ENCODE measurements at regions not wholly inside any gene's neighbourhood (a gene's known extent, or its start where the extent isn't known, plus 50 kb on each side); places are given as distances from the start of the nearest gene placed in this dataset.

- H3K27me3 ChIP-seq (ENCODE audit: insufficient read depth, low read depth, low read length) = no peaks in the 10 kb centered on the region
- H3K4me2 ChIP-seq (ENCODE audit: low read length) = no peak overlapping the region
- H3K9ac ChIP-seq (ENCODE audit: low read length) = no peak overlapping the region
- no peaks in the 10 kb centered on the region for H3K79me2 ChIP-seq (replicated peaks; ENCODE audit: insufficient read depth, low read length)
- no peak overlapping the region for H2AFZ ChIP-seq (ENCODE audit: low read depth, low read length)
- no peak overlapping the region for H3K4me3 ChIP-seq (ENCODE audit: low read length)
- no peaks in the 10 kb centered on the region for H3F3A ChIP-seq (ENCODE audit: insufficient read depth, low read length, poor library complexity, severe bottlenecking)
- H3K36me3 ChIP-seq (ENCODE audit: insufficient read depth, low read length) = no peaks in the 10 kb centered on the region
- no peaks in the 10 kb centered on the region for H3K9me2 ChIP-seq (ENCODE audit: insufficient read depth, low read length)
- H4K20me1 ChIP-seq (ENCODE audit: insufficient read depth) = no peaks in the 10 kb centered on the region
- H3K9me3 ChIP-seq (ENCODE audit: low read length) = no peaks in the 10 kb centered on the region
- H3K27ac ChIP-seq (ENCODE audit: low read length) = no peak overlapping the region
- TF ChIP-seq TAF1 (IDR thresholded peaks at IDR 0.05; ENCODE audit: low read depth) = no peak
- no peak for TF ChIP-seq EP300 (conservative IDR thresholded peaks at IDR 0.05; ENCODE audit: poor library complexity, severe bottlenecking)
- TF ChIP-seq MXI1 (conservative IDR thresholded peaks at IDR 0.05; ENCODE audit: poor library complexity, severe bottlenecking) = no peak
- no peak for TF ChIP-seq REST (IDR thresholded peaks at IDR 0.05; ENCODE audit: borderline replicate concordance)
- no peak for TF ChIP-seq CTCF (IDR thresholded peaks at IDR 0.05; ENCODE audit: poor library complexity, severe bottlenecking)
- no peak for TF ChIP-seq RAD21 (conservative IDR thresholded peaks at IDR 0.05)
- TF ChIP-seq POLR2AphosphoS5 (IDR thresholded peaks at IDR 0.05) = no peak
- TF ChIP-seq EZH2 (IDR thresholded peaks at IDR 0.05; ENCODE audit: borderline replicate concordance, insufficient read depth, low read length, poor library complexity, severe bottlenecking) = no peak
- TF ChIP-seq SMC3 (conservative IDR thresholded peaks at IDR 0.05; ENCODE audit: poor library complexity) = no peak
These were observed 94.2 kb upstream of the SSTR1 start for GRCh38 chr14:38113546-38113945.

- Histone ChIP-seq H3F3A (ENCODE audit: insufficient read depth, low read length, poor library complexity, severe bottlenecking) (no peaks in the 10 kb centered on the region), H3K4me3 (ENCODE audit: low read length) (no peak overlapping the region), H3K9me3 (ENCODE audit: low read length) (no peaks in the 10 kb centered on the region), H3K27me3 (ENCODE audit: insufficient read depth, low read depth, low read length) (no peaks in the 10 kb centered on the region), H2AFZ (ENCODE audit: low read depth, low read length) (no peak overlapping the region), H3K4me2 (ENCODE audit: low read length) (no peak overlapping the region), H4K20me1 (ENCODE audit: insufficient read depth) (no peaks in the 10 kb centered on the region), H3K9me2 (ENCODE audit: insufficient read depth, low read length) (no peaks in the 10 kb centered on the region), H3K27ac (ENCODE audit: low read length) (no peak overlapping the region), H3K36me3 (ENCODE audit: insufficient read depth, low read length) (no peaks in the 10 kb centered on the region), H3K9ac (ENCODE audit: low read length) (no peak overlapping the region), H3K79me2 (replicated peaks; ENCODE audit: insufficient read depth, low read length) (no peaks in the 10 kb centered on the region)
- TF ChIP-seq EP300 (conservative IDR thresholded peaks at IDR 0.05; ENCODE audit: poor library complexity, severe bottlenecking) (no peak), TAF1 (IDR thresholded peaks at IDR 0.05; ENCODE audit: low read depth) (no peak), EZH2 (IDR thresholded peaks at IDR 0.05; ENCODE audit: borderline replicate concordance, insufficient read depth, low read length, poor library complexity, severe bottlenecking) (no peak), RAD21 (conservative IDR thresholded peaks at IDR 0.05) (no peak), POLR2AphosphoS5 (IDR thresholded peaks at IDR 0.05) (no peak), MXI1 (conservative IDR thresholded peaks at IDR 0.05; ENCODE audit: poor library complexity, severe bottlenecking) (no peak), CTCF (IDR thresholded peaks at IDR 0.05; ENCODE audit: poor library complexity, severe bottlenecking) (no peak), REST (IDR thresholded peaks at IDR 0.05; ENCODE audit: borderline replicate concordance) (no peak), SMC3 (conservative IDR thresholded peaks at IDR 0.05; ENCODE audit: poor library complexity) (no peak)
These were observed 90.8 kb upstream of the SSTR1 start for GRCh38 chr14:38116895-38117294.

Data from neural cell (in vitro differentiated cells).